PC-3 (cell line): ENCODE measurements at regions not wholly inside any gene's neighbourhood (a gene's known extent, or its start where the extent isn't known, plus 50 kb on each side); places are given as distances from the start of the nearest gene placed in this dataset.
"Not testable (repeated sequence)": the region's sequence is repeated elsewhere in the genome, so short reads cannot be mapped to it uniquely, and the experiment has no call there.

Source experiments
- ATAC-seq: fragments of 200-7000 bp; cut with Tn5 transposase; 2 replicates; pipeline ENCODE4 v1.9.1; 2020; ENCODE audit warnings: mild to moderate bottlenecking, moderate library complexity
- BruUV-seq: library from RNA; stranded (reverse); fragments of 400-500 nt; replicated peaks from 2 replicates; lab custom pipeline; 2021; lab: Mats Ljungman, UMichigan
- CTCF ChIA-PET: fragments of 300-600 bp; sonication (Branson Sonifier 250); formaldehyde crosslinking; loops from one replicate; lab custom pipeline; 2022; ENCODE audit warnings: antibody characterized with exemption; lab: Charles Lee
- POLR2A ChIA-PET: fragments of 300-600 bp; sonication (Branson Sonifier 250); formaldehyde crosslinking; loops from one replicate; lab custom pipeline; 2022; ENCODE audit warnings: antibody characterized with exemption; ENCODE audit not compliant: unreplicated experiment; lab: Charles Lee
- DNase-seq: peaks from one replicate; pipeline ENCODE4 v3.0.0-alpha.2; 2015
- H2AFZ ChIP-seq: fragments of 300-600 bp; sonication (generic); 2 replicates; pipeline ENCODE4 v1.6.0; 2016; ENCODE audit warnings: antibody characterized with exemption, low read length
- H3F3A ChIP-seq: fragments of 300-600 bp; sonication (generic); one replicate; pipeline ENCODE4 v1.6.0; 2017; ENCODE audit warnings: antibody characterized with exemption, low read length, control low read depth, mild to moderate bottlenecking; ENCODE audit not compliant: unreplicated experiment
- H3K27ac ChIP-seq: fragments of 300-600 bp; sonication (generic); 2 replicates; pipeline ENCODE4 v1.5.1; 2016; ENCODE audit warnings: mild to moderate bottlenecking, low read length
- H3K27me3 ChIP-seq: fragments of 300-600 bp; sonication (generic); 2 replicates; pipeline ENCODE4 v1.6.1; 2016; ENCODE audit warnings: low read length, mixed read lengths
- H3K36me3 ChIP-seq: fragments of 300-600 bp; sonication (generic); 2 replicates; pipeline ENCODE4 v1.6.1; 2016; ENCODE audit warnings: low read depth, mixed run types, low read length, mixed read lengths
- H3K4me1 ChIP-seq: fragments of 300-600 bp; sonication (generic); 2 replicates; pipeline ENCODE4 v1.5.1; 2016; ENCODE audit warnings: low read length; ENCODE audit not compliant: insufficient read depth
- H3K4me2 ChIP-seq: fragments of 300-600 bp; sonication (generic); 2 replicates; pipeline ENCODE4 v1.6.0; 2016; ENCODE audit warnings: low read length
- H3K4me3 ChIP-seq: fragments of 300-600 bp; sonication (generic); 2 replicates; pipeline ENCODE4 v1.5.1; 2016; ENCODE audit warnings: mild to moderate bottlenecking, low read length, mixed read lengths
- H3K79me2 ChIP-seq: fragments of 300-600 bp; sonication (generic); 2 replicates; pipeline ENCODE4 v1.6.1; 2017; ENCODE audit warnings: low read length, mixed read lengths
- H3K9ac ChIP-seq: fragments of 300-600 bp; sonication (generic); 2 replicates; pipeline ENCODE4 v1.6.0; 2016; ENCODE audit warnings: mild to moderate bottlenecking, low read length
- H3K9me2 ChIP-seq: fragments of 300-600 bp; sonication (generic); replicated peaks from 2 replicates; pipeline ENCODE4 v1.6.1; 2016; ENCODE audit warnings: mixed run types, low read length, mixed read lengths
- H3K9me3 ChIP-seq: fragments of 300-600 bp; sonication (generic); 2 replicates; pipeline ENCODE4 v1.6.1; 2016; ENCODE audit warnings: low read length, mixed read lengths
- H4K20me1 ChIP-seq: fragments of 300-600 bp; sonication (generic); 2 replicates; pipeline ENCODE4 v1.6.1; 2016; ENCODE audit warnings: low read length, mixed read lengths
- CTCF ChIP-seq: fragments of 300-600 bp; sonication (generic); conservative IDR thresholded peaks from 2 replicates; pipeline ENCODE4 v1.5.1; 2017; ENCODE audit warnings: antibody characterized with exemption, low read depth, mild to moderate bottlenecking, low read length
- EZH2 ChIP-seq: fragments of 300-600 bp; sonication (generic); IDR thresholded peaks from one replicate; pipeline ENCODE4 v1.6.1; 2017; ENCODE audit warnings: antibody characterized with exemption, mild to moderate bottlenecking, low read length; ENCODE audit not compliant: unreplicated experiment
- EZH2phosphoT487 ChIP-seq: fragments of 300-600 bp; sonication (generic); IDR thresholded peaks from 2 replicates; pipeline ENCODE4 v1.6.1; 2018; ENCODE audit warnings: mild to moderate bottlenecking, antibody characterized with exemption, low read length, borderline replicate concordance
- intact Hi-C: fragments of 100-400 bp; cut with micrococcal nuclease; formaldehyde crosslinking; loops from 2 replicates; pipeline ENCODE4 v1.9.0; 2023

GRCh38 chr17:21505819-21506815 lies 130.0 kb downstream of the KCNJ12 start:
- Histone ChIP-seq H3K9me2 (no peaks in the 10 kb centered on the region), H3K9me3 (no peaks in the 10 kb centered on the region), H3K36me3 (no peaks in the 10 kb centered on the region), H3K4me1 (no peaks in the 10 kb centered on the region), H3K9ac (no peak overlapping the region), H3K79me2 (no peaks in the 10 kb centered on the region), H3F3A (no peaks in the 10 kb centered on the region), H3K4me3 (no peak overlapping the region), H4K20me1 (no peaks in the 10 kb centered on the region), H3K27me3 (peaks cover 30% of the 10 kb centered on the region), H2AFZ (no peak overlapping the region), H3K27ac (no peak overlapping the region), H3K4me2 (no peak overlapping the region)
- no peak for DNase-seq
- ChIA-PET CTCF (no interaction called here), POLR2A (no interaction called here)
- BruUV-seq, result no TSS peak
- intact Hi-C loops, result no loop called here
- ATAC-seq, result no peak
- TF ChIP-seq CTCF (no peak), EZH2phosphoT487 (no peak), EZH2 (no peak)

- H3K4me2 ChIP-seq, H3K9ac ChIP-seq, H2AFZ ChIP-seq, BruUV-seq, H3K27ac ChIP-seq, POLR2A ChIA-PET, H3K9me3 ChIP-seq, ATAC-seq, DNase-seq, CTCF ChIA-PET, intact Hi-C loops, H3K36me3 ChIP-seq, H3K4me3 ChIP-seq, H4K20me1 ChIP-seq, H3K4me1 ChIP-seq, H3K9me2 ChIP-seq, H3K79me2 ChIP-seq, H3F3A ChIP-seq: not testable (repeated sequence)
- H3K27me3 ChIP-seq, result peaks cover 15% of the 10 kb centered on the region; the same call in 1 of the 2 replicates
Observed at GRCh38 chr17:21507806-21508205, 131.6 kb downstream of the KCNJ12 start.

- no peaks in the 10 kb centered on the region for H3K36me3 ChIP-seq
- TF ChIP-seq EZH2phosphoT487, result no peak
- TF ChIP-seq EZH2, result no peak
- TF ChIP-seq CTCF, result no peak
- DNase-seq, result no peak
- no peaks in the 10 kb centered on the region for H3K9me3 ChIP-seq
- peaks cover 11% of the 10 kb centered on the region; the same call in 1 of the 2 replicates for H3K27me3 ChIP-seq
- no peaks in the 10 kb centered on the region for H4K20me1 ChIP-seq
- intact Hi-C loops, result no loop called here
- H3K27ac ChIP-seq, result no peak overlapping the region
- POLR2A ChIA-PET, result no interaction called here
- no peaks in the 10 kb centered on the region for H3K79me2 ChIP-seq
- no peak overlapping the region for H2AFZ ChIP-seq
- no peaks in the 10 kb centered on the region; the same call in 1 of the 2 replicates for H3K4me1 ChIP-seq
- H3K4me2 ChIP-seq, result no peak overlapping the region
- CTCF ChIA-PET, result no interaction called here
- no peak overlapping the region for H3K4me3 ChIP-seq
- H3K9me2 ChIP-seq, result no peaks in the 10 kb centered on the region
- no peak for ATAC-seq
- no TSS peak for BruUV-seq
- H3F3A ChIP-seq, result no peaks in the 10 kb centered on the region
- no peak overlapping the region for H3K9ac ChIP-seq
Observed at GRCh38 chr17:21508211-21508610, 132.1 kb downstream of the KCNJ12 start.

GRCh38 chr17:21509356-21509755 lies 133.2 kb downstream of the KCNJ12 start:
- POLR2A ChIA-PET, result not testable (repeated sequence)

More at GRCh38 chr17:21509356-21509755, 133.2 kb downstream of the KCNJ12 start:
- DNase-seq, H2AFZ ChIP-seq, H3K36me3 ChIP-seq, ATAC-seq, H3K4me2 ChIP-seq, H3K9ac ChIP-seq, H3K27me3 ChIP-seq, H3K79me2 ChIP-seq, CTCF ChIA-PET, H3K9me3 ChIP-seq, H3F3A ChIP-seq, H3K9me2 ChIP-seq, H4K20me1 ChIP-seq, BruUV-seq, intact Hi-C loops, H3K27ac ChIP-seq, H3K4me3 ChIP-seq, H3K4me1 ChIP-seq: not testable (repeated sequence)
